ENCODE measurements at regions not wholly inside any gene's neighbourhood (a gene's known extent, or its start where the extent isn't known, plus 50 kb on each side); places are given as distances from the start of the nearest gene placed in this dataset.
"Not testable (repeated sequence)": the region's sequence is repeated elsewhere in the genome, so short reads cannot be mapped to it uniquely, and the experiment has no call there.

- DNase-seq: no peak
- WGBS, 2 donors: 81 to 92% methylated on average over 1 of the region's 1 CpG
Measured at GRCh38 chr2:14081521-14081920, 551.0 kb upstream of the LRATD1 start.

GRCh38 chr2:14082640-14083039, 549.9 kb upstream of the LRATD1 start:
- no peaks in the 10 kb centered on the region for H3K4me1 ChIP-seq
- H3K4me3 ChIP-seq: no peak overlapping the region
- intact Hi-C loops (cut with DNase I): no loop called here
- H3K27ac ChIP-seq: no peak overlapping the region
- H3K9me3 ChIP-seq: no peaks in the 10 kb centered on the region
- 82 to 86% methylated on average over 5 of the region's 5 CpGs for WGBS, 2 donors
- H3K36me3 ChIP-seq (replicated peaks in 1 of 2; ENCODE audit: insufficient read depth in 1 of 2, low read depth in 2 of 2): no peaks in the 10 kb centered on the region
- no peaks in the 10 kb centered on the region for H3K27me3 ChIP-seq
- DNase-seq (no peak), ATAC-seq (no peak)
- TF ChIP-seq POLR2A (IDR thresholded peaks at IDR 0.05) (no peak), CTCF (IDR thresholded peaks at IDR 0.05) (no peak)

More at GRCh38 chr2:14081521-14081920, 551.0 kb upstream of the LRATD1 start:
- Histone ChIP-seq H3K36me3 (replicated peaks in 1 of 2; ENCODE audit: insufficient read depth in 1 of 2, low read depth in 2 of 2) (no peaks in the 10 kb centered on the region), H3K9me3 (no peaks in the 10 kb centered on the region), H3K27ac (no peak overlapping the region), H3K4me1 (no peaks in the 10 kb centered on the region), H3K27me3 (no peaks in the 10 kb centered on the region), H3K4me3 (no peak overlapping the region)
- ATAC-seq: no peak
- intact Hi-C loops (cut with DNase I): no loop called here
- no peak for TF ChIP-seq CTCF (IDR thresholded peaks at IDR 0.05)
- TF ChIP-seq POLR2A (IDR thresholded peaks at IDR 0.05): no peak

- TF ChIP-seq POLR2A (IDR thresholded peaks at IDR 0.05) (no peak), CTCF (IDR thresholded peaks at IDR 0.05) (no peak)
Measured at GRCh38 chr2:14094592-14094991, 537.9 kb upstream of the LRATD1 start.

GRCh38 chr2:14099101-14099500, 533.4 kb upstream of the LRATD1 start:
- H3K9me3 ChIP-seq; H3K27ac ChIP-seq; intact Hi-C loops (cut with DNase I); H3K36me3 ChIP-seq (replicated peaks in 1 of 2; ENCODE audit: insufficient read depth in 1 of 2, low read depth in 2 of 2); H3K4me1 ChIP-seq; DNase-seq; H3K4me3 ChIP-seq; H3K27me3 ChIP-seq; ATAC-seq: not testable (repeated sequence)
- WGBS, 2 donors: 66 to 94% methylated on average over 9 of the region's 9 CpGs

More at GRCh38 chr2:14094592-14094991, 537.9 kb upstream of the LRATD1 start:
- intact Hi-C loops (cut with DNase I): no loop called here
- WGBS, 2 donors: 71 to 85% methylated on average over 1 of the region's 1 CpG
- Histone ChIP-seq H3K4me1 (no peaks in the 10 kb centered on the region), H3K36me3 (replicated peaks in 1 of 2; ENCODE audit: insufficient read depth in 1 of 2, low read depth in 2 of 2) (no peaks in the 10 kb centered on the region), H3K27ac (no peak overlapping the region), H3K27me3 (no peaks in the 10 kb centered on the region), H3K4me3 (no peak overlapping the region), H3K9me3 (no peaks in the 10 kb centered on the region)
- DNase-seq: no peak
- ATAC-seq: no peak

- Histone ChIP-seq H3K4me1 (no peaks in the 10 kb centered on the region), H3K27me3 (no peaks in the 10 kb centered on the region), H3K4me3 (no peak overlapping the region), H3K36me3 (replicated peaks in 1 of 2; ENCODE audit: insufficient read depth in 1 of 2, low read depth in 2 of 2) (no peaks in the 10 kb centered on the region), H3K27ac (no peak overlapping the region), H3K9me3 (no peaks in the 10 kb centered on the region)
- 39 to 87% methylated on average over 2 of the region's 2 CpGs for WGBS, 2 donors
- ATAC-seq: no peak
- no peak for DNase-seq
- intact Hi-C loops (cut with DNase I): no loop called here
- no peak for TF ChIP-seq CTCF (IDR thresholded peaks at IDR 0.05)
- TF ChIP-seq POLR2A (IDR thresholded peaks at IDR 0.05): no peak
Measured at GRCh38 chr2:14114275-14114674, 518.2 kb upstream of the LRATD1 start.

All from body of pancreas (tissue), 4 donors.